ENCODE measurements at regions not wholly inside any gene's neighbourhood (a gene's known extent, or its start where the extent isn't known, plus 50 kb on each side); places are given as distances from the start of the nearest gene placed in this dataset.

DNA sequence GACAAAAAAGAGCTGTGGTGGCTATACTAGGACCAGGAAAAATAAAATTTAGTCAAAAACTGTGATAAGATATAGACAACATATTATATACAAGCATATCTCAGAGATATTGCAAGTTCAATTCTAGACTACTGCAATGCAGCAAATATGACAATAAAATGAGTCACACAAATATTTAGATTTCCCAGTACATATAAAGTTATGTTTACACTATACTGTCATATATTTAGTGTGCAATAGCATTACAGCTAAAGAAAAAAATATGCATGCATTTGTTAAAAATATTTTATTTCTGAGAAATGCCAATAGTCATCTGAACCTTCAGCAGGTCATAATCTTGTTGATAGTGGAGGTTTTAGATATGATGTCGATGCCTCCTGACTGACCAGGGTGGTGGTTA lies 72.1 kb downstream of the AKR1C4 start:
- Histone ChIP-seq H3K4me3 (ENCODE audit: low read depth, low read length, poor library complexity, severe bottlenecking) (no peak overlapping the region), H3K36me3 (ENCODE audit: insufficient read depth, low read length) (no peaks in the 10 kb centered on the region), H3K9me3 (ENCODE audit: low read length) (no peaks in the 10 kb centered on the region), H3K4me1 (ENCODE audit: insufficient read depth, low read length, severe bottlenecking) (no peaks in the 10 kb centered on the region), H3K9me2 (ENCODE audit: low read depth, low read length) (no peaks in the 10 kb centered on the region), H3F3A (ENCODE audit: insufficient read depth, low read length) (no peaks in the 10 kb centered on the region), H3K9ac (ENCODE audit: low read length) (no peak overlapping the region), H3K79me2 (ENCODE audit: insufficient read depth, low read length) (no peaks in the 10 kb centered on the region), H4K20me1 (ENCODE audit: insufficient read depth, low read length) (no peaks in the 10 kb centered on the region), H3K27ac (ENCODE audit: low read depth, low read length, poor library complexity, severe bottlenecking) (no peak overlapping the region), H3K27me3 (ENCODE audit: insufficient read depth, low read length) (no peaks in the 10 kb centered on the region), H2AFZ (ENCODE audit: low read length) (no peak overlapping the region), H3K4me2 (ENCODE audit: low read length) (no peak overlapping the region)
- TF ChIP-seq, protein P1, sequence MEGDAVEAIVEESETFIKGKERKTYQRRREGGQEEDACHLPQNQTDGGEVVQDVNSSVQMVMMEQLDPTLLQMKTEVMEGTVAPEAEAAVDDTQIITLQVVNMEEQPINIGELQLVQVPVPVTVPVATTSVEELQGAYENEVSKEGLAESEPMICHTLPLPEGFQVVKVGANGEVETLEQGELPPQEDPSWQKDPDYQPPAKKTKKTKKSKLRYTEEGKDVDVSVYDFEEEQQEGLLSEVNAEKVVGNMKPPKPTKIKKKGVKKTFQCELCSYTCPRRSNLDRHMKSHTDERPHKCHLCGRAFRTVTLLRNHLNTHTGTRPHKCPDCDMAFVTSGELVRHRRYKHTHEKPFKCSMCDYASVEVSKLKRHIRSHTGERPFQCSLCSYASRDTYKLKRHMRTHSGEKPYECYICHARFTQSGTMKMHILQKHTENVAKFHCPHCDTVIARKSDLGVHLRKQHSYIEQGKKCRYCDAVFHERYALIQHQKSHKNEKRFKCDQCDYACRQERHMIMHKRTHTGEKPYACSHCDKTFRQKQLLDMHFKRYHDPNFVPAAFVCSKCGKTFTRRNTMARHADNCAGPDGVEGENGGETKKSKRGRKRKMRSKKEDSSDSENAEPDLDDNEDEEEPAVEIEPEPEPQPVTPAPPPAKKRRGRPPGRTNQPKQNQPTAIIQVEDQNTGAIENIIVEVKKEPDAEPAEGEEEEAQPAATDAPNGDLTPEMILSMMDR (IDR thresholded peaks at IDR 0.05; ENCODE audit: low read length): no peak
- TF ChIP-seq EZH2 (IDR thresholded peaks at IDR 0.05; ENCODE audit: borderline replicate concordance, low read length): no peak

DNA sequence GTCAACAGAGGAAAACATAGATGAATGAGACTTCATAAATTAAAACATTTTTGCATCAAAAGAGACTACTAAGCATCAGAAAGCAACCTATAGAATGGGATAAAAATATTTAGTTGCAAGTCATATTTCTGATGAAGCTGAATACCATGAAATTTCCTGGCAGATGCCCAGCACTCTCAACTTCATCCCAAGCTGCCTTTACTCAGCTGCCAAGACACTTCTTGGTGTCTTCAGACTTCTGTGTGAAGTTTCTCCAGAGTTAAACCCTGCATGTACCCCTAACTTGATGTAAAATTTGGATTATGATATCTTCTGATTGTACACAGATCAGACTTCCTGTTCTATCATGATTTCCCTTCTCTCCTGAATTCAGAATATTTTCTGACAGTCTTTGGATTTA lies 73.2 kb downstream of the AKR1C4 start:
- no peak overlapping the region for H2AFZ ChIP-seq (ENCODE audit: low read length)
- H3K27me3 ChIP-seq (ENCODE audit: insufficient read depth, low read length): no peaks in the 10 kb centered on the region
- H3K79me2 ChIP-seq (ENCODE audit: insufficient read depth, low read length): no peaks in the 10 kb centered on the region
- H3K4me1 ChIP-seq (ENCODE audit: insufficient read depth, low read length, severe bottlenecking): no peaks in the 10 kb centered on the region
- no peak overlapping the region for H3K4me3 ChIP-seq (ENCODE audit: low read depth, low read length, poor library complexity, severe bottlenecking)
- no peaks in the 10 kb centered on the region for H3K36me3 ChIP-seq (ENCODE audit: insufficient read depth, low read length)
- H3K9ac ChIP-seq (ENCODE audit: low read length): no peak overlapping the region
- H3K27ac ChIP-seq (ENCODE audit: low read depth, low read length, poor library complexity, severe bottlenecking): no peak overlapping the region
- H3K9me3 ChIP-seq (ENCODE audit: low read length): no peaks in the 10 kb centered on the region
- H3F3A ChIP-seq (ENCODE audit: insufficient read depth, low read length): no peaks in the 10 kb centered on the region
- no peaks in the 10 kb centered on the region for H4K20me1 ChIP-seq (ENCODE audit: insufficient read depth, low read length)
- TF ChIP-seq, protein P1 (IDR thresholded peaks at IDR 0.05; ENCODE audit: low read length): no peak
- TF ChIP-seq EZH2 (IDR thresholded peaks at IDR 0.05; ENCODE audit: borderline replicate concordance, low read length): no peak
- no peak overlapping the region for H3K4me2 ChIP-seq (ENCODE audit: low read length)
- no peaks in the 10 kb centered on the region for H3K9me2 ChIP-seq (ENCODE audit: low read depth, low read length)

GRCh38 chr10:5271526-5271925 lies 74.9 kb downstream of the AKR1C4 start:
- Histone ChIP-seq H3K9me2 (ENCODE audit: low read depth, low read length) (no peaks in the 10 kb centered on the region), H3F3A (ENCODE audit: insufficient read depth, low read length) (no peaks in the 10 kb centered on the region), H3K27ac (ENCODE audit: low read depth, low read length, poor library complexity, severe bottlenecking) (no peak overlapping the region), H4K20me1 (ENCODE audit: insufficient read depth, low read length) (no peaks in the 10 kb centered on the region), H3K4me2 (ENCODE audit: low read length) (no peak overlapping the region), H3K36me3 (ENCODE audit: insufficient read depth, low read length) (no peaks in the 10 kb centered on the region), H3K27me3 (ENCODE audit: insufficient read depth, low read length) (no peaks in the 10 kb centered on the region), H3K4me1 (ENCODE audit: insufficient read depth, low read length, severe bottlenecking) (no peaks in the 10 kb centered on the region), H2AFZ (ENCODE audit: low read length) (no peak overlapping the region), H3K79me2 (ENCODE audit: insufficient read depth, low read length) (no peaks in the 10 kb centered on the region), H3K9ac (ENCODE audit: low read length) (no peak overlapping the region), H3K4me3 (ENCODE audit: low read depth, low read length, poor library complexity, severe bottlenecking) (no peak overlapping the region), H3K9me3 (ENCODE audit: low read length) (no peaks in the 10 kb centered on the region)
- TF ChIP-seq, protein P1 (IDR thresholded peaks at IDR 0.05; ENCODE audit: low read length): no peak
- no peak for TF ChIP-seq EZH2 (IDR thresholded peaks at IDR 0.05; ENCODE audit: borderline replicate concordance, low read length)

All from OCI-LY1 (cell line).